ENCODE measurements at regions not wholly inside any gene's neighbourhood (a gene's known extent, or its start where the extent isn't known, plus 50 kb on each side); places are given as distances from the start of the nearest gene placed in this dataset.

- TF ChIP-seq, protein P1, sequence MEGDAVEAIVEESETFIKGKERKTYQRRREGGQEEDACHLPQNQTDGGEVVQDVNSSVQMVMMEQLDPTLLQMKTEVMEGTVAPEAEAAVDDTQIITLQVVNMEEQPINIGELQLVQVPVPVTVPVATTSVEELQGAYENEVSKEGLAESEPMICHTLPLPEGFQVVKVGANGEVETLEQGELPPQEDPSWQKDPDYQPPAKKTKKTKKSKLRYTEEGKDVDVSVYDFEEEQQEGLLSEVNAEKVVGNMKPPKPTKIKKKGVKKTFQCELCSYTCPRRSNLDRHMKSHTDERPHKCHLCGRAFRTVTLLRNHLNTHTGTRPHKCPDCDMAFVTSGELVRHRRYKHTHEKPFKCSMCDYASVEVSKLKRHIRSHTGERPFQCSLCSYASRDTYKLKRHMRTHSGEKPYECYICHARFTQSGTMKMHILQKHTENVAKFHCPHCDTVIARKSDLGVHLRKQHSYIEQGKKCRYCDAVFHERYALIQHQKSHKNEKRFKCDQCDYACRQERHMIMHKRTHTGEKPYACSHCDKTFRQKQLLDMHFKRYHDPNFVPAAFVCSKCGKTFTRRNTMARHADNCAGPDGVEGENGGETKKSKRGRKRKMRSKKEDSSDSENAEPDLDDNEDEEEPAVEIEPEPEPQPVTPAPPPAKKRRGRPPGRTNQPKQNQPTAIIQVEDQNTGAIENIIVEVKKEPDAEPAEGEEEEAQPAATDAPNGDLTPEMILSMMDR (IDR thresholded peaks at IDR 0.05) = no peak
- TF ChIP-seq POLR2A (IDR thresholded peaks at IDR 0.05) = no peak
Measured at GRCh38 chr6:144561455-144562043, 276.4 kb downstream of the UTRN start.
